HT-29 (cell line): ENCODE measurements at regions not wholly inside any gene's neighbourhood (a gene's known extent, or its start where the extent isn't known, plus 50 kb on each side); places are given as distances from the start of the nearest gene placed in this dataset.
"Not testable (repeated sequence)": the region's sequence is repeated elsewhere in the genome, so short reads cannot be mapped to it uniquely, and the experiment has no call there.

ENCODE experiments used
- DNase-seq: peaks from one replicate; pipeline ENCODE4 v3.0.0-alpha.2; 2015; ENCODE audit warnings: low spot score

GRCh38 chr4:170804930-170805329, 715.2 kb upstream of the AADAT start:
- DNase-seq: no peak

- no peak for DNase-seq
Measured at GRCh38 chr4:170803492-170803891, 713.7 kb upstream of the AADAT start.

GRCh38 chr4:170801771-170802170, 712.0 kb upstream of the AADAT start:
- no peak for DNase-seq

- no peak for DNase-seq
Measured at GRCh38 chr4:170794525-170794924, 704.8 kb upstream of the AADAT start.

GRCh38 chr4:170788540-170789051, 698.8 kb upstream of the AADAT start:
- not testable (repeated sequence) for DNase-seq

GRCh38 chr4:170777663-170778062, 687.9 kb upstream of the AADAT start:
- no peak for DNase-seq

GRCh38 chr4:170776983-170777382, 687.2 kb upstream of the AADAT start:
- DNase-seq: no peak

GRCh38 chr4:170775851-170776250, 686.1 kb upstream of the AADAT start:
- DNase-seq: no peak

GRCh38 chr4:170773709-170774273, 684.0 kb upstream of the AADAT start:
- DNase-seq: no peak

GRCh38 chr4:170772429-170772828, 682.7 kb upstream of the AADAT start:
- DNase-seq: no peak

- no peak for DNase-seq
Measured at GRCh38 chr4:170770664-170771063, 680.9 kb upstream of the AADAT start.

- no peak for DNase-seq
Measured at GRCh38 chr4:170769862-170770261, 680.1 kb upstream of the AADAT start.

- no peak for DNase-seq
Measured at GRCh38 chr4:170758988-170759387, 669.2 kb upstream of the AADAT start.

- DNase-seq: no peak
Measured at GRCh38 chr4:170750519-170750918, 660.8 kb upstream of the AADAT start.

- no peak for DNase-seq
Measured at GRCh38 chr4:170748975-170749374, 659.2 kb upstream of the AADAT start.

GRCh38 chr4:170743633-170744032, 653.9 kb upstream of the AADAT start:
- DNase-seq: no peak

GRCh38 chr4:170741856-170742255, 652.1 kb upstream of the AADAT start:
- DNase-seq: no peak

- no peak for DNase-seq
Measured at GRCh38 chr4:170736710-170737109, 647.0 kb upstream of the AADAT start.

- no peak for DNase-seq
Measured at GRCh38 chr4:170729897-170730296, 640.1 kb upstream of the AADAT start.

- DNase-seq: no peak
Measured at GRCh38 chr4:170729236-170729635, 639.5 kb upstream of the AADAT start.

- DNase-seq: no peak
Measured at GRCh38 chr4:170724191-170724590, 634.4 kb upstream of the AADAT start.

GRCh38 chr4:170723171-170723570, 633.4 kb upstream of the AADAT start:
- DNase-seq: no peak

- no peak for DNase-seq
Measured at GRCh38 chr4:170721812-170722373, 632.1 kb upstream of the AADAT start.

- DNase-seq: no peak
Measured at GRCh38 chr4:170716868-170717267, 627.1 kb upstream of the AADAT start.
